HS-27A (cell line): ENCODE measurements at regions not wholly inside any gene's neighbourhood (a gene's known extent, or its start where the extent isn't known, plus 50 kb on each side); places are given as distances from the start of the nearest gene placed in this dataset.
"Not testable (repeated sequence)": the region's sequence is repeated elsewhere in the genome, so short reads cannot be mapped to it uniquely, and the experiment has no call there.

ENCODE experiments used
- DNase-seq: peaks from one replicate; pipeline ENCODE4 v3.0.0-alpha.2; 2012; ENCODE audit warnings: low read depth, missing footprints

DNA sequence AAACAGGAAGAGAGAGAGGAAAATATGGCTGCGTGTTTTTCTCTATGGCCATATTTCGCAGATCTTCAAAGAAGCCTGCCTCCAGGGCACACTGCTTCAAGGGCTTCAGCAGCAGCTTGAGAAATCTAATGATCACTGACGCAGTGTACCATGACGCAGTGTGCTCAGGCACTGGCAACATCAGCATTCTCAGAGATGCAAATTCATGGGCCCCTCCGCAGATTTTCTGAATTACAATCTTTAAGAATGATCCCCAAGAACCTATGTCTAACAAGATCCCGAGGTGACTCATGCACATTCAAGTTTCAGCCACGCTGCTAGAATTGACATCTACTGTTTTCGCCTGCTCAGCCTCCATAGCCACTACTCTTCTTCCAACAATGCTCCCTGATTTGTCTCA, 143.9 kb upstream of the ZNF366 start:
- DNase-seq = no peak

DNA sequence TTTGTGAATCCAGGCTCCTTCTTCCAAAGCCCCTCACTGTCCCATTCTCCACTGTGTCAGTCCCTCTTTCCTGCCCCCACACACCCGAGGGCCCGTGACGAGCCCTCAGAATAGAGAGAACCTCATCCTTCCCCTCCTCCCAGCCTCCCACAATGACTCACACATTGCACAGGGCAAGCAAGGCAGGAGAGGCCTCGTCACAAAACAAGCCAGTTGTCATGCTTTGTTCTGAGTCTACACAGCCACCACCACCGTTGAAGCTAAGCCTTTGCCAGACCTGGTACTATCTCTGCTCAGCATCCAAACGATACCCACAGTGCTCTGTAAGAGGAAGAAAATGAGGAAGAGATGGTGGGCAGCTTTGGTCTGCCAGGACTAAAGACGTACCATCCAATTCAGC, 142.2 kb upstream of the ZNF366 start:
- DNase-seq = no peak

DNA sequence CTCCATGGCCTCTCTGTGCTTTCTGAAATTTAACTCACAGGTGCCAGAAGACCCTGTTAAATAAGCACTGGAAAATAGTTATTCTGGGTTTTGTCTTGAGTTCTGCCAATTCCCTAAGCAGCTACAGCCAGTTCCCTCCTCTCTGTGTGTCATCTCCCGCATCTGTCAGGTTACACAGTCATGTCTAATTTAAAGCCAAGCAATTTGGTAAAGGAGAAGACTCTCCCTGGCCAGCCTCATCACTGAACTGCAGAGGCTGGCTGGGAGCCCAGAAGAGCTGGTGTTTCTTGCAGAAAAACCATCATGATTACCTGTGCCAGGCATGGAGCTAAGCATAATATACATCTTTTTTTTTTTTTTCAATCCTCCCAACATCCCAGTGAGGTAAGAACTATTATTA, 141.3 kb upstream of the ZNF366 start:
- DNase-seq = no peak

DNA sequence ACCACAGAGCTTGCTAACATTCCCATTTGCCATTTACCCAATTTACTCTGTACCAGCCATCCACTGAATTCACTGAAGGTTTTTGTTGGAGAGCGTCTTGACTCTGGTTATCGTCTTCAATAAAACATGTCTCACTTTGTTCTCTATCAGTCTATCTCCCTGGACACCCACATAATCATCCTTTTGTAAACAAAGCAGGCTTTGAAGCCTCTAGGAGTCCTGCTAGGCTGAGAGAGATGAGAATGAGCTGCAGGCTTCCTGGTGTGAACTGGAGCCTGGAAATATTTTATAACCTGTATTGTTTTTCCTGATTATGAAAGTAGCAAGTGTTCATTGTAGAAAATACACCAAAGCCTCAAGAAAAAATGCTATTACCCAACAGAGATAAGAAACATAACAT, 140.6 kb upstream of the ZNF366 start:
- DNase-seq = no peak

DNA sequence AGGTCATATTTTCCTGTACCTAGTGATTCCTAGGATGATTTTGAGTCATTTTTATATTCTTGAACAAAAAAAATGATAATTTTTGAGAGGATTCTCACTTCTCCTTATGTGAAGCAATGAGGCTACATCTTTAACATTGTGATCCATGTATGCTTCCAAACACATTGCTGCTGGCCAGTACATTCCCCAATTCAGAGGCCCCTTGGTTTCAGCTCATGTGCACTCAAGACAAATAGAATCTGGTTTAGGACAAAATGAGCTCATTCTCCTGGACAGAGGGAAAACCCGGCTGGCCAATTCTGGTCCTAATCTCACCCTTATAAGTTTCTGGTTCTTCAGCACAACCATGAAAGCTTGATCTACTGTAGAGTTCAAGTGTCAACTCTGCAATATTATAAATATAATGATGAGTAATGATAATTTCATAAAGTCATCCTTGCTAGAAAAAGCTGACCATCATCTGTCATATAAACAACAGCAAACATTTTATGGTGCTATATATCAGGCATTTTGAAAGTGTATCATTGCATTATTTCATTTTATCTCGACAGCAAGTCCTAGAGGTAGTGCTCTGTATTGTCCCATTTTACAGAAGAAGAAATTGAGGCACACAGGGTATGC, 139.1 kb upstream of the ZNF366 start:
- no peak for DNase-seq

DNA sequence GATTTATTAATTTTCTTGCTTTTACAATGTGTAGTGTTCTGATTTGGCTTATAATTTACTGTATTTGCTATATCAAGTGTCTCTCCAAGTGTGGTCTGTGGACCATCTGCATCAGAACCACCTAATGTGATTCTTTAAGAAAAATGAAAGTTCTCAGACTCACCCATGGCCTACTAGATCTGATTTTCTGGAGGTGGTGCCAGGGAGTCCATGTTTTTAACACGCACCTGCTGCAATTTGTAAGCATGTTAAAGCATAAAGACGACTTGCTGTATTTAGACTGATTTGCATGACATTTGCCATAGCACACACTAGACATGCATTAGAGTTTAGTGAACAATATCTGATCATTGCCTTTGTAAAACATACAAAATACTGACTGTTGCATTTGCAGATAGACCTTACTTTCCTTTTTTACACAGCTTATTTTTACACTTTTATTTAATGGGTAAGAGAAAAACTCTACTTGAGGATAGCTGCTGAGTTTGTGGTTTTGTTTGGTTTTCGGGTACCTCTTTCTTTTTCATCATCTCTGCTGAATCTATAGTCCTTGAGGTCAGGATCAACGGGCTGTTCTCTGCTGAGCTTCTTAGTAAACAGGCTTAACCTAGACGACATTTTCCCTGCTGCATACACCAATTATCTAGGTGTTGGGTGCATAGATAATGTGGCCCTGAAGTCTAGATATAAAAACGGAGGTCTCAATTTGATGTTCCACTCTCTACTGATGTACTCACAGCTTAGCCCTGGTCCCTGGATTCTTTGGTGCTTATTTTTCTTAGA, 138.0 kb upstream of the ZNF366 start:
- no peak for DNase-seq

DNA sequence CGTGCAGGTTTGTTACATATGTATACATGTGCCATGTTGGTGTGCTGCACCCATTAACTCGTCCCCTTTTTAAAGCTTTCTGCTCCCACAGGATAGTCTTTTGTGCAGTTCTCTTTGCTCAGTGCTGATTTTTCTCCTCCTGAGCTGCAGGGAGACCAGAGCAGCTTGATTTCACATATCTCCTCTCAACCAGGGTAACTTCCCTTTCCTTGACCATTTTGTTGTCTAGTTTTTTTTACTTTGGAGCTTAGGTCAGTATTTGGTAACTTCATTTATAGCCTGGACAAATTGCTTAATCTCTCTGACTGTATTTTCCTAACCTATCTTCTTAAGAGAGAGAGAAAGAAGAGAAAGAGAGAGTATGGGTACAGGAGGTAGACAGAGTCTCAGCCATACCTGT, 137.1 kb upstream of the ZNF366 start:
- no peak for DNase-seq

DNA sequence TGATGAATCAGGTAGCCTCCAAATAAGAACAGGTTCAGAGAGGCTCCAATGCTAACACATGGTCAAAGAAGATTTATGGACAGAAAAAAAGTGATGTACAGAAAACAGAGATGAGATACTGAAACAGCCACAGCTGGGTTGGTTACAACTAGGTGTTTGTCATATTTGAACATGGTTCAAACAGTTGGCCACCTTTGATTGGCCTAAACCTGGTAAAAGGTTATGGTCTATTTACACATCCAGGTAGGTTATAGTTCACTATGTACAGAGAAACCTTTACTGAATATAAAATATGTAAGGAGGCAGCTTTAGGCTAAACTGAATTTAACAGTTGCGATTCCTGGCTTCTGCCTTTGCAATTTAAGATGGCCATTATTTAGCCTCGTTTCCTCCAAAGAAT, 134.0 kb upstream of the ZNF366 start:
- DNase-seq = no peak

DNA sequence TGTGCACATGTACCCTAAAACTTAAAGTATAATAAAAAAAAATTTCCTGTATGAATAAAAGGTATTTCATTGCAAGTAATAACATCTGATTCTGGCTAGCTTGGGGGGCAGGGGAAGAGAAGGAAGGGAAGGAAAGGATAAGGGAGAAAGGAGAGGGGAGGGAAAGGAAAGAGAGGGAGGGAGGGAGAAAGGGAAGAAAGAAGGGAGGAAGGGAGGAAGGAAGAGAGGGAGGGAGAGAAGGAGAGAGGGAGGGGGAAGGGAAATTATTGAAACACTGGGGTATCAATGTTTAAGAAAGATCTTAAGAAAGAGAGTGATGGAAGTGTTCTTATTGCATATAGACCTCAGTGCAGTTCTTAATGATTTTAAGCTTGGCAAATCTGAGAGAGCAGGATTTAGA, 129.8 kb upstream of the ZNF366 start:
- no peak for DNase-seq

DNA sequence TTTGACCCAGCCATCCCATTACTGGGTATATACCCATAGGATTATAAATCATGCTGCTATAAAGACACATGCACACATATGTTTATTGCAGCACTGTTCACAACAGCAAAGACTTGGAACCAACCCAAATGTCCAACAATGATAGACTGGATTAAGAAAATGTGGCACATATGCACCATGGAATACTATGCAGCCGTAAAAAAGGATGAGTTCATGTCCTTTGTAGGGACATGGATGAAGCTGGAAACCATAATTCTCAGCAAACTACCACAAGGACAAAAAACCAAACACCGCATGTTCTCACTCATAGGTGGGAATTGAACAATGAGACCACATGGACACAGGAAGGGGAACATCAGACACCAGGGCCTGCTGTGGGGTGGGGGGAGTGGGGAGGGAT, 129.4 kb upstream of the ZNF366 start:
- not testable (repeated sequence) for DNase-seq

DNA sequence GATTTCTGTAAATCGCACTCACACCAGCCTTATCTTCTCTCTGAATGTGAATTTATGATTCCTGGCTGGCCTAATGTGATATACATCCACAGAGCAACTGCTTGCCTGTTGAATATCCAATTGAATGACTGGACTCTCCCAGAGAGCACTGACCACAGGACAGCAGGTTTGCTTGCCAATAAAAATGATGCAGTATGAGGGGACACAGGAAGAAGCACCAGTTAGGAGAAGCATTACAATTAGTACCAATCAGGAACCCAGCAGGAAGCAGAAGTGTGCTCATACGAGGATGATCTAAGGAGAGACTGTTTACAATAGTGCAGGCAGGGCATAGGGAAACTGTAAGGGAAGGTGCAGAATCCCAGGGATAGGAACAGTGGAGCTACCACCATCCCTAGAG, 127.2 kb upstream of the ZNF366 start:
- DNase-seq = no peak

DNA sequence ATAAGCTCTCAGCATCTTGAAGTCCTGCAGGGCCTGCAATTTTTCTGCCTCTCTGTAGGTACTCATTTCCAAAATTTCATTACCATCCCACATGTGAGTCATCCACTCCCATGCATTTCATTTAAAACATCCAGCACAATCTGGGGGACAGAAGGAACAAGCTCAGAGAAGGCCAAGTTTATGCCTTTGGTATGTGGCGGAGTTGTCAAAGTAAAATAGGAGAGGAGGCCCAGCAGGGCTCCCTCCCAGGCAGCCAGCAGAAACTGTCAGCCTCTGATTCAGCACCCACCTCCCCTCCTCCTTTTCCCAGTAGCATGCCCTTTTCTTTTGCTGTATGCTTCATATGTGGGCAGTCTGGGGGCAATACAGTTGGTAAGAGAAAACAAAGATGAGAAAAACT, 126.4 kb upstream of the ZNF366 start:
- DNase-seq = no peak

DNA sequence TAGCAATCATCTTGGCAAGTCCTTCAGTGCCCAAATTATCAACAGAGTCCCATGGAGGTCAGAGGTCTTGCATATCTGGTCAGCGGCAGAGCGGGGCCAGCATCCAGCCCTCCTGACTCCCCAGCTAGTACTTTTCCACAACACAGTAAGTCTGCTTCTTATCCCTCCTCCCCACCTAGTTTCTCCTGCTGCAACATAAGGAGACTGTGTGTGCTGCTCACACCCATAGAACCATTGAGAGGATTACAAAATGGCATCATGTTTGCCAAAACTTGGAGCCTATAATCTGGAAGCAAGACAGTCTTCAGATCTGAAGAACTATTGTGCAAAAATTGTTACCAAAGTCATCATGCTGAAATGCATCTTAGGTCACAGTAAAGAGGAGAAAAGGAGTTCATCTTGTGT, 125.8 kb upstream of the ZNF366 start:
- DNase-seq = no peak

DNA sequence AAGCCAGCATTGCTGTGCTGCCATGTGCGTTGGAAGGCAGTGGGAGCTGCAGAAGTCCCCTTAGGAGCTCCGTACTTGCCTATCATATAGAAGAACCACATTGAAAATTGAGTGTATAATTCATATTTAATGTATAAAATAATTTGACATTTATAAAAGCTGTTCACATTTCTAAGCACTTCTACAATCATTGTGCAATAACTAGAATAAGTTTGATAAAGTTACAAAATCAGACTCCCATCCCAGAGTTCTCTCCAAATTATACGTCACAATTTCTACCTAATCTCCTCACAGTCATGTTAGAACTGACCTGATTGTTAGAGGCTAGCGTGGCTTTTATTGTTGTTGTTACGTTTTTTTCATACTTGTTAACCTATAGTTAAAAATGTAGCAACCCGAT, 123.5 kb upstream of the ZNF366 start:
- no peak for DNase-seq

DNA sequence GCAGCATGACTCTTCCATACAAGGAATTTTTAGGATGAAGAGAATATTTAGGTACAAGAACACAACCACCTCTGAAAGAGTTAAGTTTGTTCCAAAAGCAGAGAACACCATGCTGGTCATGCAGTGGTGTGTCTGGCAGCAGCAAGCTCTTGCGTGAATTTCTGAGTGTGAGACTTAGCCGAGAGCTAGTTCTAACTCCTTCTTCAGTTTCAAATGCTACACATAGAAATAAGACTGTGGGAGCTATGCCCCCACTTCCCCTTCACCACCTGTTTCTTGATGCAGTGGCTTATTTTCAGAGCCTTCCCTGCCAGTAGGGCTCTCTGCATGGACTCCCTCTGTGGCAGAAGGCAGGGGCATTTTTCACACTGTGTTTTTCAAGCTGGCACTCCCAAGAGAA, 122.9 kb upstream of the ZNF366 start:
- DNase-seq = no peak

DNA sequence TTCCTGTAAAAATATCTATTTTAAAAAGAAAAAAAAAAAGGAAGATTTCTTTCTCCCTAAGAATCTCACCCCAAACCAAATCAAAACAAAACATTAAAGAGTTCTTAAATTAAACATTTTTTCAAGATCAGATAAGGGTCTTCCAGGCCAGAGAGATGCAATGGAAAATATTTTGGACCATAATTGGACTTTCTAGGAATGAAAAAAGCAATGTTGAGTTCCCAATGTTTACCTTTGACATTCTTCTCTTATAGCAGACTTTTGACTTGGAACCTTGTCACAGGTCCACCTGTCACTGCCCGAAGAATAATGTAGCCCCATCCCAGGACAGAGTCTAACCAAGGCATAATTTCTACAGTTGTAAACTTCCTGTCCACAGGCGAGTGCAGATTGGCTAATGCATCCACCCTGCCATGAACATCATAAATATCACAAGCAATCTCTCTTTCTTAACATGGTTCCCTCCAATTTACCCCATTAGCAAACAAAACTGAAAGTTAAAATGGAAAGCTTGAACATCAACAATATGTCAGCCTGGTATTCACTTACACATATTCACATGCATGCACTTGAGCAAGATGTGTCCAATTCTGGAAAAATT, 121.7 kb upstream of the ZNF366 start:
- DNase-seq = no peak

DNA sequence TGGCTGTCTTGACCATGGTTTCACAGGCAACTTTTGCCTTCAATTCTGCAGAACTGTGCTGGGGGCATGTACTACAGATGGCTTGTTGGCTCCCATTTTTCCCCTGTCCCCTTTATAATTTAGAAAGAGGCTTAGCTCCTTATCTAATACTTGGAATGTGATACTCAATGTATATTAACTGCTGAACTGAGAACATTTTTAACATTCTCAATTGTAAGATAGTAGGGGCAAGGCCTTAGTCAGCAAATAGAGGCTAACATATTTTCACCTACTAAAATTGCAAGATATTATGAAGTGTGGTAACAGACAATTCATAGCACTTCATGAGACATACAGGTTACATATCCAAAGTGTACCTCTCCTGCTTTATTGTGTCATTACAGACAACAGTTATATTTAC, 118.1 kb upstream of the ZNF366 start:
- no peak for DNase-seq

DNA sequence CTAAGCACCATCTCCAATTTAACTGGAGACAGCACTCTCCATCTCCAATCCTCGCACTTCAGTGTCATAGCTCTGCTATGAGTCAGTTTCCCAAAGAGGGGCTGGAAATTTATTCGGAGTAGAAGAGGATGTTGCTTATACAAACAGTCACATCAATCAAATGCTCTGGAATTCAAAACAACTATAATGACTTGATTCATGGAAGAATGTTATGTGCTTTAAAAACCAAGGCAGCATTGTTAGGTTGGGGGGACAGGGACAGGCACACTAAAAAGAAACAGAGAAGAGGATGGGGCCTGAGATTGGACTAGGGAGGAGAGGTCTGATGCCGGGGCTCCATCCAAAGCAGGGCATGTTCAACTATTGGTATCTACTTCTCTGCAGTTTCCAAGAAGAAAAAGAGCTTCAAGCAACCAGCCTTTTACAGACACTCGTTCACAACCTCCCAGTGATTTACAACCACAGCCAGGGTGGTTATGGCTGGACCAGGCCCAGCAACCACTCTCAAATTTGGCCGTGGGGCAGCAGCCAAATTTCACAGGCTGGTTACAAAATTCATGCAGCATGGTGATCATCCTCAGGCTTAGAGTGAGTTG, 117.5 kb upstream of the ZNF366 start:
- DNase-seq = peak; percentile 40

DNA sequence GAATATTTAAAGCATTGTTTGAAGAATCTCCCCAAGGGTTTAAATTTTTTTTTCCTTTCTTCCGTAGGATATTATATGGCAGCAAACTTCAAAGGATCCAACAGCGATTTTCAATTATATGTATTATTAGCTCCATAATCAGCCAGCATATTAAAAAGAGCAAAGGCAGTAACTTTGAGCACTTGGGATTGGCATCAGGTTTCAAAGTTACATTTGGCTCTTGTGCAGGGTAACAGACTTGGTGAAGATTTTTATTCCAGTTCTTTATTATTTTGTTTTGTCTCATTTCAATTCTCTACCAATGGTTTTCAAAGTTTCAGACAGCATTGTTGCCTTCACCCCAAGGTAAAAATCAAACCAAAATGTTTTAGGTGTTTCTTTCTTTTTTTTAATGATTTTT, 116.7 kb upstream of the ZNF366 start:
- no peak for DNase-seq

DNA sequence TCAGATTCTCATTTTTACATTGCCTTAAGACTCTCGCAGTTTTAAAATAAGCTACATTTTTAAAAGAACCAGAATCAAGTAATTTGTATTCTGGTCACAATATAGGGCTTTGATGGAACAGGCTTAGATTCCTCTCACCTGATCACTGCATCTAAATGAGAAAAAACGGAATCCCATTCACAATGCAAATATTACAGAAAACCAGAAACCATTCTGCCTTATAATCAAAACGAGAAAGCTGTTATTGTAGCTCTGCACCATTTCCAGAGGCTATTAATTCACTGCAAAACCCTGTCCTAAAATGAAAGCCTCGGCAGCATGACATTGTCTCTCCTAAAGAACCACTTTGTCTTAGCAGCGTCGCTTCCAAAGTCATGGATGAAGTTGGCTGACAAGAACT, 116.1 kb upstream of the ZNF366 start:
- DNase-seq = no peak

DNA sequence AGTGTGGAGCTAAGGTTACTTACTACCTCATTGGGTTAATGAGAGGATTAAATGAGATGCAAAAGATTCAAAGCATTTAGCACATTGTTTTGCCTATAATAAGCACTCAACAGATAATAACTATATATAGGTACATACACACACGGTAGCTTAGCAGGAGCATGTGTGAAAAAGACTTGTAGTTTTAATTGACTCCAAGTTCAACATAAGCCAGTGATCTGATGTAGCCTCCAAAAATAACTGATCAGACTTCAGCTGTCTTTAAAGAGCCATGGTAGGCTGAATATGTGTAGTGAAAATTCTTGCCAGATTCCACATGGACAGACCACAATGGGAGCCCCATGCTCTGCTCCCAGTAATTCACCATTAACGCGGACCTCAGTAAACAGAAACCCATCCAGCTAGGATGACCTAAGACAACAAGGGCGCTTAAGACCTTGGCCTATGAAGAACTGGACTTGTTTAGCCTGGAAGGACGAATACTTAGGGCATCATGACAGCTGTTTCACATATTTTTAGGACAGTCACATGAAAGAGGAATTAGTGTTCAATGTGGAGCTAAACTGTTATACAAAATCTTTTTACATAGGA, 115.1 kb upstream of the ZNF366 start:
- DNase-seq = no peak

DNA sequence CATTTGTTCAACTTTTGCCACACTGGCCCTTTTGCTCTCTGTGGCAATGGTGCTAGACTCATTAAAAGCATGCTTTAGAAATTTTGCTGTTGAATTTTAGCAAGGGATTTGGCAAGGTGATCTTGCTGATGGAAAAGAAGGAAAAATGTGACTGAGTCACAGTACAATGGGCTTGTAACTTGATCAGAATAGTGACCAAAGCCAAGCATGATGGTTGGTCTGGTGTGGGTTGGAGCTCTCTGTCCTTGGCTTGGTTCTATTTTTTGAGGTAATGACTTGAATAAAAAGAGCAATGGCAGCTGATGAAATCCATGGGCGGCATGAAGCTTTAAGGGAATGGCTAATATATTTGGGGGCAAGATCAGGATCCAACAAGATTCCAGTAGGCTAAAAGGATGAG, 114.4 kb upstream of the ZNF366 start:
- DNase-seq = no peak

DNA sequence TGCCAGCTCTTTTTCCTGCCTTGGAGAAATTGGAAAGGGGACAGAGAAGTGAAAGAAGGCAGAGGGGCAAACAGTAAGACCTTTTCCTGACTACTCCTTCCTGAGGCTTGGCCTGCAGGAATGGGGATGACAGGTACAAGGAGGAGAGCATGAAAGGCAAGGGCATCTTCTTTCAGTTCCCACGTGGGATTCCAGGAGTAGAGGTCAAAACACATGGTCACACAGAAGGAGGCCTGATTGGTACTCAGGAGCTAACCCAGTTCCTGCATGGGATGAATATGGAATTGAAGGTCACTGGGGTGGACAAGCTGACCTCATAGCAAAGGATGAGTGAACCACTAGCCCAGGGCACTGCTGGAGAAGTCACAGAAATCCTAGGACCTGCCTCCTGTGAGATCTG, 112.5 kb upstream of the ZNF366 start:
- no peak for DNase-seq
